Fibroblast of villous mesenchyme (primary cell): ENCODE measurements at regions not wholly inside any gene's neighbourhood (a gene's known extent, or its start where the extent isn't known, plus 50 kb on each side); places are given as distances from the start of the nearest gene placed in this dataset.
A peak's percentile ranks its signal among the peaks of the same experiment; 100 is the strongest.

Experiments
- DNase-seq: peaks from one replicate; pipeline ENCODE4 v3.0.0-alpha.2; 2010; ENCODE audit warnings: low read depth
- H3K4me3 ChIP-seq: 2 replicates; pipeline ENCODE4 v1.5.1; 2011; ENCODE audit warnings: low read depth, mild to moderate bottlenecking, low read length
- CTCF ChIP-seq: IDR thresholded peaks from 2 replicates; pipeline ENCODE4 v1.5.1; 2012; ENCODE audit warnings: low read depth, mild to moderate bottlenecking, low read length; ENCODE audit not compliant: insufficient read depth

GRCh38 chr14:34369648-34370030, 92.4 kb downstream of the SPTSSA start:
- no peak for DNase-seq
- no peak for TF ChIP-seq CTCF
- H3K4me3 ChIP-seq = no peak overlapping the region

GRCh38 chr14:34368971-34369647, 92.9 kb downstream of the SPTSSA start:
- no peak for TF ChIP-seq CTCF
- no peak overlapping the region for H3K4me3 ChIP-seq
- no peak for DNase-seq

GRCh38 chr14:34368115-34368970, 93.7 kb downstream of the SPTSSA start:
- TF ChIP-seq CTCF = no peak
- peak; percentile 95 for DNase-seq
- H3K4me3 ChIP-seq = no peak overlapping the region

DNA sequence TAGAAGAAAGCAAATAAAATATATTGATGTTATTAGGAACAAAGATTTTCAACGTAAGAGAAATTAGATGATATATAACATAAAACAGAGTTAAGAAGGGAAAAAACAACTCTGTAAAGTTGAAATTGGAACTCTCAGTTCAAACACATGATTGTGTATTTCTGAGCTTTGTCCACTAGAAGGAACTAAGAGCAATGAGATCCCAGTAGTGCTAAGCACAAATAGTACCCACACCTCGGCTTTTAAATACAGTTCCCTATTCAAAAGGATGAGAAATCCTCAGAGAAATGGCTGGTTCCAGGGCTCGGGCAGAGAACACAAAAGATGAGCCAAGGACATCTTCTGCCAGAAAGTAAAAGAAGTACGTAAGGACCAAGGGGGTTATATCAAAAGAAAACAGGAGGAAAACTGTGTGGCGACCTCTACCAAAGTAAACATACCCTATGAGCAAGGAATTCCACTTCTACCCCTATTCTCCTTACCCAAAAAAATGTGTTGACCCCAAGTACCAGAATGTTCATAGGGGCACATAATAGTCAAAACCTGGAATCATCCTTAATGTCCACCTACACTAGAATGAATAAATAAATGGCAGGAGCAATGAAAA, 96.6 kb downstream of the SPTSSA start:
- no peak overlapping the region for H3K4me3 ChIP-seq
- peak; percentile 37 for DNase-seq
- TF ChIP-seq CTCF = peak; percentile 42

GRCh38 chr14:34364201-34364600, 97.8 kb downstream of the SPTSSA start:
- DNase-seq = no peak
- TF ChIP-seq CTCF = no peak
- H3K4me3 ChIP-seq = no peak overlapping the region

DNA sequence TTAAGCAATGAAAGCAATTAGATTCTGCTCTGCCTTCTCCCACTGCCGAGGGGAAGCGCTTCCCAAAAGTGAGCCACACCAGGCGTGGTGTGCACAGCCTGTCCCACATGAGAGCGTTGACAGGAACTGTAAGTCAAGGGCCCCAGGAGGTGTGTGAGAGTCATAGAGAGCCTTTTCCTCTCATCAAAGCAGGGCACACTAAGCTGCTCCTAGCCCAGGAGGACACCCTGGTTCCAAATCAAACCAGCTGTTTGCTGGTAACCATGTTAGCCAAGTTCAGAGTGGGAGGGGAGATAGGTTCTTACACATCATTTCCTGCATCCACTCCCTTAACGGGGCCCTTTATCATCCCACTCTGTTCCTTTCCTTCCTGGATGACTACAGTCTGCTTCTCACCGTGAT, 98.3 kb downstream of the SPTSSA start:
- TF ChIP-seq CTCF = no peak
- DNase-seq = peak; percentile 34
- H3K4me3 ChIP-seq = no peak overlapping the region
